ENCODE measurements at regions not wholly inside any gene's neighbourhood (a gene's known extent, or its start where the extent isn't known, plus 50 kb on each side); places are given as distances from the start of the nearest gene placed in this dataset.

- Histone ChIP-seq H3K27me3 (no peaks in the 10 kb centered on the region), H3K36me3 (no peaks in the 10 kb centered on the region), H3K9me3 (no peaks in the 10 kb centered on the region), H3K4me3 (no peak overlapping the region), H3K27ac (no peak overlapping the region), H3K4me1 (no peaks in the 10 kb centered on the region)
- WGBS, 2 donors = 78 to 93% methylated on average over 1 of the region's 1 CpG
- no peak for TF ChIP-seq POLR2A (IDR thresholded peaks at IDR 0.05)
- no peak for TF ChIP-seq CTCF (IDR thresholded peaks at IDR 0.05)
- DNase-seq = no peak
- intact Hi-C loops (cut with DNase I) = no loop called here
Measured at GRCh38 chr1:56286956-56287355, 292.4 kb downstream of the PLPP3 start.

GRCh38 chr1:56286506-56286905 is 292.9 kb downstream of the PLPP3 start:
- no peaks in the 10 kb centered on the region for H3K27me3 ChIP-seq
- H3K36me3 ChIP-seq = no peaks in the 10 kb centered on the region
- H3K4me3 ChIP-seq = no peak overlapping the region
- H3K9me3 ChIP-seq = no peaks in the 10 kb centered on the region
- intact Hi-C loops (cut with DNase I) = no loop called here
- H3K4me1 ChIP-seq = no peaks in the 10 kb centered on the region
- no peak for DNase-seq
- no peak overlapping the region for H3K27ac ChIP-seq
- TF ChIP-seq CTCF (IDR thresholded peaks at IDR 0.05) (no peak), POLR2A (IDR thresholded peaks at IDR 0.05) (no peak)

GRCh38 chr1:56285554-56286402 is 293.6 kb downstream of the PLPP3 start:
- Histone ChIP-seq H3K9me3 (no peaks in the 10 kb centered on the region), H3K27ac (no peak overlapping the region), H3K27me3 (no peaks in the 10 kb centered on the region), H3K4me3 (no peak overlapping the region), H3K36me3 (no peaks in the 10 kb centered on the region), H3K4me1 (no peaks in the 10 kb centered on the region)
- 48 to 76% methylated on average over 3 to 4 of the region's 4 CpGs for WGBS, 2 donors
- TF ChIP-seq POLR2A (IDR thresholded peaks at IDR 0.05) = no peak
- no peak for TF ChIP-seq CTCF (IDR thresholded peaks at IDR 0.05)
- intact Hi-C loops (cut with DNase I) = no loop called here
- no peak for DNase-seq

GRCh38 chr1:56284928-56285327 is 294.4 kb downstream of the PLPP3 start:
- Histone ChIP-seq H3K4me3 (no peak overlapping the region), H3K4me1 (no peaks in the 10 kb centered on the region), H3K27me3 (no peaks in the 10 kb centered on the region), H3K9me3 (no peaks in the 10 kb centered on the region), H3K36me3 (no peaks in the 10 kb centered on the region), H3K27ac (no peak overlapping the region)
- TF ChIP-seq POLR2A (IDR thresholded peaks at IDR 0.05) (no peak), CTCF (IDR thresholded peaks at IDR 0.05) (no peak)
- intact Hi-C loops (cut with DNase I) = no loop called here
- DNase-seq = no peak
- 25 to 31% methylated on average over 3 of the region's 3 CpGs for WGBS, 2 donors

- DNase-seq = no peak
- no peak for TF ChIP-seq POLR2A (IDR thresholded peaks at IDR 0.05)
- TF ChIP-seq CTCF (IDR thresholded peaks at IDR 0.05) = no peak
- no peak overlapping the region for H3K4me3 ChIP-seq
- intact Hi-C loops (cut with DNase I) = no loop called here
- H3K27ac ChIP-seq = no peak overlapping the region
- no peaks in the 10 kb centered on the region for H3K9me3 ChIP-seq
- no peaks in the 10 kb centered on the region for H3K36me3 ChIP-seq
- WGBS, 2 donors = 51 to 76% methylated on average over 3 of the region's 3 CpGs
- H3K4me1 ChIP-seq = no peaks in the 10 kb centered on the region
- H3K27me3 ChIP-seq = no peaks in the 10 kb centered on the region
Measured at GRCh38 chr1:56278061-56278460, 301.3 kb downstream of the PLPP3 start.
